B cell (primary cell): ENCODE measurements at regions not wholly inside any gene's neighbourhood (a gene's known extent, or its start where the extent isn't known, plus 50 kb on each side); places are given as distances from the start of the nearest gene placed in this dataset.

Experiments
- ATAC-seq: fragments of 200-7000 bp; cut with Tn5 transposase; one replicate; pipeline ENCODE4 v1.10.0; 2021; ENCODE audit warnings: low read depth, mild to moderate bottlenecking, moderate number of reproducible peaks, moderate library complexity
- CTCF ChIA-PET: fragments of 350-600 bp; sonication (Branson Sonifier 250); formaldehyde crosslinking; loops from one replicate; lab custom pipeline; 2021; ENCODE audit warnings: antibody characterized with exemption, inconsistent platforms; lab: Charles Lee
- POLR2A ChIA-PET: fragments of 350-600 bp; sonication (Branson Sonifier 250); formaldehyde crosslinking; loops from one replicate; lab custom pipeline; 2021; ENCODE audit warnings: antibody characterized with exemption; lab: Charles Lee
- DNase-seq: peaks from one replicate; pipeline ENCODE4 v3.0.0; 2013
- H2AFZ ChIP-seq: 2 replicates; pipeline ENCODE4 v1.6.1; 2012; ENCODE audit warnings: mild to moderate bottlenecking, low read depth, low read length; ENCODE audit not compliant: insufficient read depth, poor library complexity, severe bottlenecking
- H3K27ac ChIP-seq, 2 donors: 1 replicate in 1 of 2; 2 replicates in 1 of 2; pipeline ENCODE4 v1.5.1; 2012 to 2013; ENCODE audit warnings: low read length in 2 of 2, mild to moderate bottlenecking in 2 of 2, moderate library complexity in 1 of 2
- H3K27me3 ChIP-seq, 4 experiments: fragments of 200-600 bp in 1 of 4; sonication (generic) in 1 of 4; replicated peaks in 1 of 4; 1 replicate in 2 of 4; 2 replicates in 2 of 4; pipeline versions ENCODE4 v1.6.1 to v1.7.0; 2013 to 2016; ENCODE audit warnings: low read length in 3 of 4, mild to moderate bottlenecking in 2 of 4, mixed read lengths in 1 of 4, moderate library complexity in 1 of 4; ENCODE audit not compliant: insufficient read depth in 4 of 4, control insufficient read depth in 3 of 4; ENCODE audit errors: control extremely low read depth in 1 of 4
- H3K36me3 ChIP-seq, 2 experiments: replicated peaks in 1 of 2; 1 replicate in 1 of 2; 2 replicates in 1 of 2; pipeline versions ENCODE4 v1.6.1 to v1.7.1; 2013; ENCODE audit warnings: low read length in 1 of 2; ENCODE audit not compliant: insufficient read depth in 2 of 2, control insufficient read depth in 1 of 2; ENCODE audit errors: control extremely low read depth in 1 of 2, extremely low read depth in 1 of 2
- H3K4me1 ChIP-seq, 2 donors: fragments of 200-600 bp in 1 of 2; sonication (generic) in 1 of 2; 1 replicate in 1 of 2; 2 replicates in 1 of 2; pipeline versions ENCODE4 v1.5.1 to v1.6.1; 2013 to 2017; ENCODE audit warnings: low read length in 2 of 2; ENCODE audit not compliant: control insufficient read depth in 2 of 2, insufficient read depth in 2 of 2
- H3K4me2 ChIP-seq: replicated peaks from 2 replicates; pipeline ENCODE3; 2012; ENCODE audit warnings: mild to moderate bottlenecking, low read depth, low read length; ENCODE audit not compliant: poor library complexity, severe bottlenecking
- H3K4me3 ChIP-seq, 5 experiments: fragments of 200-600 bp in 1 of 5; sonication (generic) in 1 of 5; 1 replicate in 3 of 5; 2 replicates in 2 of 5; pipeline versions ENCODE4 v1.5.1 to v1.7.0; 2011 to 2016; ENCODE audit warnings: low read length in 4 of 5, mild to moderate bottlenecking in 4 of 5, low read depth in 2 of 5, control low read depth in 1 of 5, moderate library complexity in 1 of 5; ENCODE audit not compliant: insufficient read depth in 1 of 5; ENCODE audit errors: control extremely low read depth in 1 of 5, extremely low read depth in 1 of 5
- H3K79me2 ChIP-seq: fragments of 200-600 bp; sonication (generic); one replicate; pipeline ENCODE4 v1.6.0; 2016; ENCODE audit warnings: low read length; ENCODE audit not compliant: control insufficient read depth, insufficient read depth
- H3K9ac ChIP-seq: fragments of 200-600 bp; sonication (generic); 2 replicates; pipeline ENCODE4 v1.6.1; 2017; ENCODE audit warnings: mild to moderate bottlenecking, low read length, moderate library complexity
- H3K9me3 ChIP-seq, 3 donors: one replicate each; pipeline versions ENCODE4 v1.6.1 to v1.7.1; 2013; ENCODE audit warnings: low read length in 2 of 3; ENCODE audit not compliant: control insufficient read depth in 2 of 3, insufficient read depth in 1 of 3; ENCODE audit errors: control extremely low read depth in 1 of 3
- H4K20me1 ChIP-seq: 2 replicates; pipeline ENCODE4 v1.6.0; 2012; ENCODE audit warnings: mild to moderate bottlenecking, low read length; ENCODE audit not compliant: insufficient read depth, control insufficient read depth, poor library complexity, severe bottlenecking
- H3K27ac Mint-ChIP-seq: one replicate; pipeline ENCODE4 v1.8.0; 2021; ENCODE audit warnings: mixed read lengths
- H3K27me3 Mint-ChIP-seq: one replicate; pipeline ENCODE4 v1.8.0; 2021; ENCODE audit warnings: mixed read lengths
- H3K4me1 Mint-ChIP-seq: one replicate; pipeline ENCODE4 v1.8.0; 2021; ENCODE audit warnings: mixed read lengths
- H3K4me3 Mint-ChIP-seq: one replicate; pipeline ENCODE4 v1.8.0; 2021; ENCODE audit warnings: mixed read lengths
- H3K9me3 Mint-ChIP-seq: one replicate; pipeline ENCODE4 v1.8.0; 2022; ENCODE audit warnings: mixed read lengths; ENCODE audit not compliant: insufficient read depth
- EZH2 ChIP-seq: IDR thresholded peaks from 2 replicates; pipeline ENCODE4 v1.6.1; 2012; ENCODE audit warnings: borderline replicate concordance, low read depth, mild to moderate bottlenecking, moderate library complexity, low read length; ENCODE audit not compliant: insufficient read depth, poor library complexity, severe bottlenecking
- WGBS: methylation state at CpG from one replicate; pipeline ENCODE4 v1.1.5; 2013; ENCODE audit warnings: missing lambda C conversion rate; ENCODE audit not compliant: insufficient coverage; 5-methylcytosine and 5-hydroxymethylcytosine counted together
- intact Hi-C: fragments of 100-400 bp; cut with micrococcal nuclease; formaldehyde crosslinking; loops from one replicate; pipeline ENCODE4 v1.10.0; 2022
- TF ChIP-seq, protein P1 (sequence below): fragments of 200-600 bp; IDR thresholded peaks from one replicate; pipeline ENCODE4 v1.8.0; 2022; ENCODE audit warnings: antibody characterized with exemption, mild to moderate bottlenecking

DNA sequence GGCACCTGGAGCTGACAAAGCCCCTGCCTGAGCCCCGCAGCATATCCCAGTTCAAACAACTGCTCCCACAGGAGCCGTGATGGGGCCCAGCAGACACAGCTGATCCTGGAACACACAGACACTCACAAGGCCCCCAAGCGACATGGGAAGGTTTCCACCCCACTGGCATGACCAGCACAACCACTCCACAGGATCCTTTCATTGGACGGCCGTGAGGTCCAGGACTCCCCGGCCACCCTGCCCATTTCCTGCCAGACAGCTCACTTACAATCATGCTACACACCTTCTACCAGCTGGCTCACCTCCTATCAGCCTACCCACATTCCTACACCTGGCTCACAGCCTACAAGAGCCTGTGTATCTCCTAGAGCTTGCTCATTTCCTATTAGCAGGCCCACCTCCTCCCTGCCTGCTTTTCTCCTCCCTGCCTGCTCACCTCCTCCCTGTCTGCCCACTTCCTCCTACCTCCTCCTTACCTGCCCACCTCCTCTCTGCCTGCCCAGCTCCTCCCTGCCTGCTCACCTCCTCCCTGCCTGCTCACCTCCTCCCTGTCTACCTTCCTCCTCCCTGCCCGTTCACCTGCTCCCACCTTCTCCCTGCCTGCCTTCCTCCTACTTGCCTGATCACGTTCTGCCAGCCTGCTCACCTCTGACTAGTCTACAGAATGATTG, 73.9 kb downstream of the MATN1 start:
- no peak overlapping the region for H3K27ac Mint-ChIP-seq
- no peaks in the 10 kb centered on the region for H3K4me1 Mint-ChIP-seq

DNA sequence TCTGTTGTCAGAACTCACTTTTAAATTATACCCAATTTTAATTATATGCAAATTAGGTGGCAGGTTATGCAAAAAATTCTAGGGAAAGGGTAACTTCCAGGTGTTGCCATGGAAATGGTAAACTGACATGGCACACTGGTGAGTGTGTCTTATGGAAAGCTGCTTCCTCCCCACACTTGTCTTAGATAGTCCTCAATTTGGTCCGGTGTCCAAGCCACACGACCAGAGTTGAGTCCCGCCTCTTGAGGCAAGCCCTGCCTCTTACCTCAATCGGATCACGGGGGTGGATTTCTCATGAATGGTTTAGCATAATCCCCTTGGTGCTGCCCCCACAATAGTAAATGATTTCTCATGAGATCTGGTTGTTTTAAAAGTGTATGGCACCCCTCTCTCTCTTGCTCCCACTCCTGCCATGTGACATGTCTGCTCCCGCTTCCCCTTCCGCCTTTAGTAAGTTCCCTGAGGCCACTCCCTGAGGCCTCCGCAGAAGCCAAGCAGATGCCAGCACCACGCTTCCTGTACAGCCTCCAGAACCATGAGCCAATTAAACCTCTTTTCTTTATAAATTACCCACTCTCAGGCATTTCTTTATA, 74.9 kb downstream of the MATN1 start:
- Histone ChIP-seq H3K4me1 (no peaks in the 10 kb centered on the region), H4K20me1 (no peaks in the 10 kb centered on the region), H2AFZ (no peak overlapping the region), H3K9me3 (no peaks in the 10 kb centered on the region), H3K4me3 (no peak overlapping the region), H3K27ac (no peak overlapping the region), H3K79me2 (no peaks in the 10 kb centered on the region), H3K27me3 (peaks cover 0 to 27% (median 0%) of the 10 kb centered on the region in 4 experiments), H3K4me2 (no peak overlapping the region), H3K9ac (no peak overlapping the region), H3K36me3 (no peaks in the 10 kb centered on the region)
- WGBS: 74% methylated on average over 4 of the region's 9 CpGs
- POLR2A ChIA-PET: no interaction called here
- H3K4me1 Mint-ChIP-seq: no peaks in the 10 kb centered on the region
- H3K9me3 Mint-ChIP-seq: no peaks in the 10 kb centered on the region
- H3K4me3 Mint-ChIP-seq: no peak overlapping the region
- intact Hi-C loops: no loop called here
- CTCF ChIA-PET: no interaction called here
- TF ChIP-seq EZH2: no peak
- TF ChIP-seq, protein P1, sequence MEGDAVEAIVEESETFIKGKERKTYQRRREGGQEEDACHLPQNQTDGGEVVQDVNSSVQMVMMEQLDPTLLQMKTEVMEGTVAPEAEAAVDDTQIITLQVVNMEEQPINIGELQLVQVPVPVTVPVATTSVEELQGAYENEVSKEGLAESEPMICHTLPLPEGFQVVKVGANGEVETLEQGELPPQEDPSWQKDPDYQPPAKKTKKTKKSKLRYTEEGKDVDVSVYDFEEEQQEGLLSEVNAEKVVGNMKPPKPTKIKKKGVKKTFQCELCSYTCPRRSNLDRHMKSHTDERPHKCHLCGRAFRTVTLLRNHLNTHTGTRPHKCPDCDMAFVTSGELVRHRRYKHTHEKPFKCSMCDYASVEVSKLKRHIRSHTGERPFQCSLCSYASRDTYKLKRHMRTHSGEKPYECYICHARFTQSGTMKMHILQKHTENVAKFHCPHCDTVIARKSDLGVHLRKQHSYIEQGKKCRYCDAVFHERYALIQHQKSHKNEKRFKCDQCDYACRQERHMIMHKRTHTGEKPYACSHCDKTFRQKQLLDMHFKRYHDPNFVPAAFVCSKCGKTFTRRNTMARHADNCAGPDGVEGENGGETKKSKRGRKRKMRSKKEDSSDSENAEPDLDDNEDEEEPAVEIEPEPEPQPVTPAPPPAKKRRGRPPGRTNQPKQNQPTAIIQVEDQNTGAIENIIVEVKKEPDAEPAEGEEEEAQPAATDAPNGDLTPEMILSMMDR: no peak
- ATAC-seq: no peak
- DNase-seq: no peak
- no peak overlapping the region for H3K27ac Mint-ChIP-seq
- peaks cover 52% of the 10 kb centered on the region for H3K27me3 Mint-ChIP-seq

More for the DNA sequence above, 73.9 kb downstream of the MATN1 start:
- CTCF ChIA-PET: no interaction called here
- TF ChIP-seq EZH2: no peak
- TF ChIP-seq, protein P1: no peak
- H4K20me1 ChIP-seq: no peaks in the 10 kb centered on the region
- DNase-seq (no peak), ATAC-seq (no peak)
- no peak overlapping the region for H3K27ac ChIP-seq
- WGBS: 73% methylated on average over 6 of the region's 8 CpGs
- H3K36me3 ChIP-seq: no peaks in the 10 kb centered on the region
- no peaks in the 10 kb centered on the region for H3K79me2 ChIP-seq
- H3K4me3 ChIP-seq: no peak overlapping the region
- H3K9ac ChIP-seq: no peak overlapping the region
- H2AFZ ChIP-seq: no peak overlapping the region
- intact Hi-C loops: no loop called here
- no peaks in the 10 kb centered on the region for H3K9me3 ChIP-seq
- no peak overlapping the region for H3K4me3 Mint-ChIP-seq
- H3K4me2 ChIP-seq: no peak overlapping the region
- H3K27me3 ChIP-seq: peaks cover 0 to 25% (median 0%) of the 10 kb centered on the region in 4 experiments
- H3K4me1 ChIP-seq: no peaks in the 10 kb centered on the region
- POLR2A ChIA-PET: no interaction called here
- H3K9me3 Mint-ChIP-seq: no peaks in the 10 kb centered on the region
- peaks cover 44% of the 10 kb centered on the region for H3K27me3 Mint-ChIP-seq
